Glutamatergic neuron (in vitro differentiated cells): ENCODE measurements at regions not wholly inside any gene's neighbourhood (a gene's known extent, or its start where the extent isn't known, plus 50 kb on each side); places are given as distances from the start of the nearest gene placed in this dataset.

Experiments used
- DNase-seq: peaks from one replicate; pipeline ENCODE4 v3.0.0; 2022
- H3K27ac Mint-ChIP-seq: one replicate; pipeline ENCODE4 v1.8.0; 2020; ENCODE audit warnings: mild to moderate bottlenecking, mixed read lengths, inconsistent platforms; ENCODE audit not compliant: unreplicated experiment
- H3K27me3 Mint-ChIP-seq: one replicate; pipeline ENCODE4 v1.8.0; 2020; ENCODE audit warnings: mild to moderate bottlenecking, moderate library complexity, mixed read lengths, inconsistent platforms; ENCODE audit not compliant: unreplicated experiment
- H3K36me3 Mint-ChIP-seq: one replicate; pipeline ENCODE4 v1.8.0; 2020; ENCODE audit warnings: mild to moderate bottlenecking, mixed read lengths, inconsistent platforms; ENCODE audit not compliant: unreplicated experiment
- H3K4me1 Mint-ChIP-seq: one replicate; pipeline ENCODE4 v1.8.0; 2020; ENCODE audit warnings: mild to moderate bottlenecking, low read depth, mixed read lengths, inconsistent platforms; ENCODE audit not compliant: unreplicated experiment
- H3K4me3 Mint-ChIP-seq: one replicate; pipeline ENCODE4 v1.8.0; 2020; ENCODE audit warnings: mild to moderate bottlenecking, mixed read lengths, inconsistent platforms; ENCODE audit not compliant: unreplicated experiment
- H3K9me3 Mint-ChIP-seq: one replicate; pipeline ENCODE4 v1.8.0; 2020; ENCODE audit warnings: mild to moderate bottlenecking, moderate library complexity, mixed read lengths, inconsistent platforms; ENCODE audit not compliant: unreplicated experiment
- CTCF ChIP-seq: fragments of 200-600 bp; sonication (generic); IDR thresholded peaks from one replicate; pipeline ENCODE4 v1.5.0; 2021; ENCODE audit not compliant: partially characterized antibody, unreplicated experiment

GRCh38 chr7:22876986-22877729 lies 54.5 kb upstream of the TOMM7 start:
- DNase-seq: peak; percentile 30

GRCh38 chr7:22875470-22875869 lies 52.8 kb upstream of the TOMM7 start:
- Mint-ChIP-seq H3K27ac (peak overlapping the region; percentile 52), H3K4me1 (peaks cover 22% of the 10 kb centered on the region), H3K4me3 (peak overlapping the region; percentile 22), H3K36me3 (peaks cover 6% of the 10 kb centered on the region), H3K9me3 (peaks cover 4% of the 10 kb centered on the region), H3K27me3 (peaks cover 2% of the 10 kb centered on the region)
- no peak for TF ChIP-seq CTCF
- peak; percentile 20 for DNase-seq

More at GRCh38 chr7:22876986-22877729, 54.5 kb upstream of the TOMM7 start:
- peaks cover 18% of the 10 kb centered on the region for H3K4me1 Mint-ChIP-seq
- peaks cover 6% of the 10 kb centered on the region for H3K9me3 Mint-ChIP-seq
- no peak for TF ChIP-seq CTCF
- H3K4me3 Mint-ChIP-seq: peak overlapping the region; percentile 38
- H3K36me3 Mint-ChIP-seq: peaks cover 6% of the 10 kb centered on the region
- H3K27ac Mint-ChIP-seq: peak overlapping the region; percentile 96
- peaks cover 4% of the 10 kb centered on the region for H3K27me3 Mint-ChIP-seq

GRCh38 chr7:22874904-22875303 lies 52.3 kb upstream of the TOMM7 start:
- Mint-ChIP-seq H3K4me1 (peaks cover 22% of the 10 kb centered on the region), H3K27ac (peak overlapping the region; percentile 52), H3K9me3 (peaks cover 4% of the 10 kb centered on the region), H3K4me3 (no peak overlapping the region), H3K36me3 (peaks cover 6% of the 10 kb centered on the region), H3K27me3 (peaks cover 2% of the 10 kb centered on the region)
- DNase-seq: no peak
- TF ChIP-seq CTCF: no peak
